ENCODE measurements at regions not wholly inside any gene's neighbourhood (a gene's known extent, or its start where the extent isn't known, plus 50 kb on each side); places are given as distances from the start of the nearest gene placed in this dataset.

DNA sequence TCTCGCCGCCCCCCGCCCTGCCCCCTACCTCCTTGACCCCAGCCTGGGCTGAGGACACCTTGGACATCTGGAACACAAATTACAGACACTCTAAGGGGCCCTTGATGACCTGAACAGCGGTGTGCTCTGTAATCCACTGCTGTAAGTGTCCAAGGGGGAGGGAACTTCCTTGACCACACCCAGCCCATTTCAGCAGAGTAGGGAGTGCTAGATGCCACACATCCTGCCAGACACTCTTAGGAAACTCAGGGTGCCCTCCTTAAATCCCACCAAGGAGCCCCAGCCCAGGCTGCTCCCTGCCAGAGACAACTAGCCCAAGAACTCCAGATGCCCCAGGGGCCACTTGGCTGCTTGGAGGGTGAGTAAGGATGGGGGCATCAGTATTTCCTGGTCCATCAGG lies 282.2 kb downstream of the RRAGC start (continued):
- TF ChIP-seq, protein P1, sequence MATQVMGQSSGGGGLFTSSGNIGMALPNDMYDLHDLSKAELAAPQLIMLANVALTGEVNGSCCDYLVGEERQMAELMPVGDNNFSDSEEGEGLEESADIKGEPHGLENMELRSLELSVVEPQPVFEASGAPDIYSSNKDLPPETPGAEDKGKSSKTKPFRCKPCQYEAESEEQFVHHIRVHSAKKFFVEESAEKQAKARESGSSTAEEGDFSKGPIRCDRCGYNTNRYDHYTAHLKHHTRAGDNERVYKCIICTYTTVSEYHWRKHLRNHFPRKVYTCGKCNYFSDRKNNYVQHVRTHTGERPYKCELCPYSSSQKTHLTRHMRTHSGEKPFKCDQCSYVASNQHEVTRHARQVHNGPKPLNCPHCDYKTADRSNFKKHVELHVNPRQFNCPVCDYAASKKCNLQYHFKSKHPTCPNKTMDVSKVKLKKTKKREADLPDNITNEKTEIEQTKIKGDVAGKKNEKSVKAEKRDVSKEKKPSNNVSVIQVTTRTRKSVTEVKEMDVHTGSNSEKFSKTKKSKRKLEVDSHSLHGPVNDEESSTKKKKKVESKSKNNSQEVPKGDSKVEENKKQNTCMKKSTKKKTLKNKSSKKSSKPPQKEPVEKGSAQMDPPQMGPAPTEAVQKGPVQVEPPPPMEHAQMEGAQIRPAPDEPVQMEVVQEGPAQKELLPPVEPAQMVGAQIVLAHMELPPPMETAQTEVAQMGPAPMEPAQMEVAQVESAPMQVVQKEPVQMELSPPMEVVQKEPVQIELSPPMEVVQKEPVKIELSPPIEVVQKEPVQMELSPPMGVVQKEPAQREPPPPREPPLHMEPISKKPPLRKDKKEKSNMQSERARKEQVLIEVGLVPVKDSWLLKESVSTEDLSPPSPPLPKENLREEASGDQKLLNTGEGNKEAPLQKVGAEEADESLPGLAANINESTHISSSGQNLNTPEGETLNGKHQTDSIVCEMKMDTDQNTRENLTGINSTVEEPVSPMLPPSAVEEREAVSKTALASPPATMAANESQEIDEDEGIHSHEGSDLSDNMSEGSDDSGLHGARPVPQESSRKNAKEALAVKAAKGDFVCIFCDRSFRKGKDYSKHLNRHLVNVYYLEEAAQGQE (IDR thresholded peaks at IDR 0.05) = no peak
- TF ChIP-seq, protein P2, sequence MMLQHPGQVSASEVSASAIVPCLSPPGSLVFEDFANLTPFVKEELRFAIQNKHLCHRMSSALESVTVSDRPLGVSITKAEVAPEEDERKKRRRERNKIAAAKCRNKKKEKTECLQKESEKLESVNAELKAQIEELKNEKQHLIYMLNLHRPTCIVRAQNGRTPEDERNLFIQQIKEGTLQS (IDR thresholded peaks at IDR 0.05) = no peak
- no peak for TF ChIP-seq FOXA2 (IDR thresholded peaks at IDR 0.05)

DNA sequence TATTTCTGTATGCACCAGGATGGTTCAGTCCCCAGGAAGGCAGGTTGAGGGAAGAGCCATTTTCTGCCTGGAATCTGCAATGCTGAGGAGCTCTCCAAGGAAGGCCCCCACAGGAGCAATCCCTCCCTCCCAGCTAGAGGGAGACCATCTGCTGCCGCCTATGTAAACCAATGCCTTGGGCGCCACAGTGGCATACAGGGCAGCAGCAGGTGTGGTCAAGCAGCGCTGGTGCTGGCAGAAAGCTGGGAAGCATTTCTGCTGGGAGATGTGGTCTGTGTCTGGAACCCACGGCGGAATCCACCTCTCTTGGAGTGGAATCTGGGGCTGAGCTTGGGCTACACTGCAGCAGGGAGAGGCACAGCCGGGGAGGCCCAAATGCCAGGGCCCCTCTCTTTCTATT lies 283.3 kb downstream of the RRAGC start:
- TF ChIP-seq HNF4G (IDR thresholded peaks at IDR 0.05) (no peak), TAF1 (conservative IDR thresholded peaks at IDR 0.05) (no peak), GABPA (IDR thresholded peaks at IDR 0.05 in 1 of 2, conservative IDR thresholded peaks at IDR 0.05 in 1 of 2) (no peak), YY1 (IDR thresholded peaks at IDR 0.05) (no peak), NR2F2 (IDR thresholded peaks at IDR 0.05) (no peak), HNF4A (conservative IDR thresholded peaks at IDR 0.05) (no peak), RXRA (IDR thresholded peaks at IDR 0.05) (no peak), SP1 (IDR thresholded peaks at IDR 0.05) (no peak), EGR1 (IDR thresholded peaks at IDR 0.05; ENCODE audit: low read depth in 2 of 2) (no peak), FOXA2 (IDR thresholded peaks at IDR 0.05) (no peak), FOXA1 (IDR thresholded peaks at IDR 0.05) (no peak), RAD21 (IDR thresholded peaks at IDR 0.05) (no peak), JUND (IDR thresholded peaks at IDR 0.05) (no peak)
- TF ChIP-seq, protein P3, sequence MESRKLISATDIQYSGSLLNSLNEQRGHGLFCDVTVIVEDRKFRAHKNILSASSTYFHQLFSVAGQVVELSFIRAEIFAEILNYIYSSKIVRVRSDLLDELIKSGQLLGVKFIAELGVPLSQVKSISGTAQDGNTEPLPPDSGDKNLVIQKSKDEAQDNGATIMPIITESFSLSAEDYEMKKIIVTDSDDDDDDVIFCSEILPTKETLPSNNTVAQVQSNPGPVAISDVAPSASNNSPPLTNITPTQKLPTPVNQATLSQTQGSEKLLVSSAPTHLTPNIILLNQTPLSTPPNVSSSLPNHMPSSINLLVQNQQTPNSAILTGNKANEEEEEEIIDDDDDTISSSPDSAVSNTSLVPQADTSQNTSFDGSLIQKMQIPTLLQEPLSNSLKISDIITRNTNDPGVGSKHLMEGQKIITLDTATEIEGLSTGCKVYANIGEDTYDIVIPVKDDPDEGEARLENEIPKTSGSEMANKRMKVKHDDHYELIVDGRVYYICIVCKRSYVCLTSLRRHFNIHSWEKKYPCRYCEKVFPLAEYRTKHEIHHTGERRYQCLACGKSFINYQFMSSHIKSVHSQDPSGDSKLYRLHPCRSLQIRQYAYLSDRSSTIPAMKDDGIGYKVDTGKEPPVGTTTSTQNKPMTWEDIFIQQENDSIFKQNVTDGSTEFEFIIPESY (IDR thresholded peaks at IDR 0.05) = no peak
- TF ChIP-seq, protein P4, sequence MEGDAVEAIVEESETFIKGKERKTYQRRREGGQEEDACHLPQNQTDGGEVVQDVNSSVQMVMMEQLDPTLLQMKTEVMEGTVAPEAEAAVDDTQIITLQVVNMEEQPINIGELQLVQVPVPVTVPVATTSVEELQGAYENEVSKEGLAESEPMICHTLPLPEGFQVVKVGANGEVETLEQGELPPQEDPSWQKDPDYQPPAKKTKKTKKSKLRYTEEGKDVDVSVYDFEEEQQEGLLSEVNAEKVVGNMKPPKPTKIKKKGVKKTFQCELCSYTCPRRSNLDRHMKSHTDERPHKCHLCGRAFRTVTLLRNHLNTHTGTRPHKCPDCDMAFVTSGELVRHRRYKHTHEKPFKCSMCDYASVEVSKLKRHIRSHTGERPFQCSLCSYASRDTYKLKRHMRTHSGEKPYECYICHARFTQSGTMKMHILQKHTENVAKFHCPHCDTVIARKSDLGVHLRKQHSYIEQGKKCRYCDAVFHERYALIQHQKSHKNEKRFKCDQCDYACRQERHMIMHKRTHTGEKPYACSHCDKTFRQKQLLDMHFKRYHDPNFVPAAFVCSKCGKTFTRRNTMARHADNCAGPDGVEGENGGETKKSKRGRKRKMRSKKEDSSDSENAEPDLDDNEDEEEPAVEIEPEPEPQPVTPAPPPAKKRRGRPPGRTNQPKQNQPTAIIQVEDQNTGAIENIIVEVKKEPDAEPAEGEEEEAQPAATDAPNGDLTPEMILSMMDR (IDR thresholded peaks at IDR 0.05; ENCODE audit: low read depth, low read length, missing input control) = no peak
- TF ChIP-seq, protein P1 (IDR thresholded peaks at IDR 0.05) = no peak
- TF ChIP-seq, protein P5, sequence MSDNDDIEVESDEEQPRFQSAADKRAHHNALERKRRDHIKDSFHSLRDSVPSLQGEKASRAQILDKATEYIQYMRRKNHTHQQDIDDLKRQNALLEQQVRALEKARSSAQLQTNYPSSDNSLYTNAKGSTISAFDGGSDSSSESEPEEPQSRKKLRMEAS (IDR thresholded peaks at IDR 0.05) = no peak
- TF ChIP-seq, protein P2 (IDR thresholded peaks at IDR 0.05) = no peak
- no peak overlapping the region for H3K4me3 ChIP-seq (ENCODE audit: low read depth in 1 of 3, low read length in 3 of 3)
- no peak overlapping the region for H3K27ac ChIP-seq (ENCODE audit: low read depth in 1 of 2, low read length in 2 of 2)
- no peaks in the 10 kb centered on the region for H3K4me1 ChIP-seq (ENCODE audit: control insufficient read depth in 4 of 4, insufficient read depth in 4 of 4, low read length in 3 of 4)
- no peaks in the 10 kb centered on the region for H3K36me3 ChIP-seq (ENCODE audit: control insufficient read depth in 4 of 4, insufficient read depth in 3 of 4, low read depth in 1 of 4, low read length in 3 of 4)
- WGBS = 69% methylated on average over 6 of the region's 6 CpGs
- H3K9ac ChIP-seq (ENCODE audit: low read depth in 1 of 2, low read length in 2 of 2) = no peak overlapping the region
- H3K9me3 ChIP-seq (ENCODE audit: control insufficient read depth in 4 of 4, low read length in 3 of 4) = no peaks in the 10 kb centered on the region
- peaks cover 0 to 10% (median 3%) of the 10 kb centered on the region in 4 donors for H3K27me3 ChIP-seq (ENCODE audit: control insufficient read depth in 4 of 4, insufficient read depth in 4 of 4, low read length in 3 of 4)
- no peak for DNase-seq (ENCODE audit: low spot score)

Data from liver (tissue), 8 donors.